PC-3 (cell line): ENCODE measurements at regions not wholly inside any gene's neighbourhood (a gene's known extent, or its start where the extent isn't known, plus 50 kb on each side); places are given as distances from the start of the nearest gene placed in this dataset.

Source experiments
- EZH2 ChIP-seq: fragments of 300-600 bp; sonication (generic); IDR thresholded peaks from one replicate; pipeline ENCODE4 v1.6.1; 2017; ENCODE audit warnings: antibody characterized with exemption, mild to moderate bottlenecking, low read length; ENCODE audit not compliant: unreplicated experiment
- EZH2phosphoT487 ChIP-seq: fragments of 300-600 bp; sonication (generic); IDR thresholded peaks from 2 replicates; pipeline ENCODE4 v1.6.1; 2018; ENCODE audit warnings: mild to moderate bottlenecking, antibody characterized with exemption, low read length, borderline replicate concordance
- TF ChIP-seq, protein P1 (sequence below): fragments of 300-600 bp; sonication (generic); conservative IDR thresholded peaks from 2 replicates; pipeline ENCODE4 v1.5.1; 2017; ENCODE audit warnings: antibody characterized with exemption, low read depth, mild to moderate bottlenecking, low read length

DNA sequence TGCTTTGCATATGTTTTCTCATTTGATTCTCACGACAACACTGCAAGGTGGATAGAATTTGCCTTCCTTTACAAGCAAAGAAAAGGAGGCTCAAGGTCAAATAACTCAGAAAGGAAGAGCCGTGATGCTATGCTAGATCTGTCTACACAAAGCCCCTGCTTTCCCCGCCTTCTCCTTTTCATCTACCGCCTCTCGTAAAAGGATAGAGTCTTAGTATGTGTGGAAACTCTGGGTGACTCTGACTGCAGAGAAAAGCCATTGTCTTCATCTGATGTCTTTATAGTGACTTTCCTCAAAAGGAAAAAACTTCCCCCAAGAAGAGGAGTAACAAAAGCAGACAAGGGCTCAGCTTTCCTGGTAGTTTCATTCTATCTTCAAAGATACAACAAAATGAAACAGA lies 292.7 kb downstream of the ACTR3B start:
- TF ChIP-seq, protein P1, sequence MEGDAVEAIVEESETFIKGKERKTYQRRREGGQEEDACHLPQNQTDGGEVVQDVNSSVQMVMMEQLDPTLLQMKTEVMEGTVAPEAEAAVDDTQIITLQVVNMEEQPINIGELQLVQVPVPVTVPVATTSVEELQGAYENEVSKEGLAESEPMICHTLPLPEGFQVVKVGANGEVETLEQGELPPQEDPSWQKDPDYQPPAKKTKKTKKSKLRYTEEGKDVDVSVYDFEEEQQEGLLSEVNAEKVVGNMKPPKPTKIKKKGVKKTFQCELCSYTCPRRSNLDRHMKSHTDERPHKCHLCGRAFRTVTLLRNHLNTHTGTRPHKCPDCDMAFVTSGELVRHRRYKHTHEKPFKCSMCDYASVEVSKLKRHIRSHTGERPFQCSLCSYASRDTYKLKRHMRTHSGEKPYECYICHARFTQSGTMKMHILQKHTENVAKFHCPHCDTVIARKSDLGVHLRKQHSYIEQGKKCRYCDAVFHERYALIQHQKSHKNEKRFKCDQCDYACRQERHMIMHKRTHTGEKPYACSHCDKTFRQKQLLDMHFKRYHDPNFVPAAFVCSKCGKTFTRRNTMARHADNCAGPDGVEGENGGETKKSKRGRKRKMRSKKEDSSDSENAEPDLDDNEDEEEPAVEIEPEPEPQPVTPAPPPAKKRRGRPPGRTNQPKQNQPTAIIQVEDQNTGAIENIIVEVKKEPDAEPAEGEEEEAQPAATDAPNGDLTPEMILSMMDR = no peak
- TF ChIP-seq EZH2phosphoT487 (no peak), EZH2 (no peak)
